HCT116 (cell line): ENCODE measurements at regions not wholly inside any gene's neighbourhood (a gene's known extent, or its start where the extent isn't known, plus 50 kb on each side); places are given as distances from the start of the nearest gene placed in this dataset.

Experiments used
- ATAC-seq: fragments of 200-7000 bp; cut with Tn5 transposase; 2 replicates; pipeline ENCODE4 v1.9.1; 2020; ENCODE audit warnings: mild to moderate bottlenecking, moderate library complexity
- BruUV-seq: library from RNA; stranded (reverse); fragments of 400-500 nt; replicated peaks from 2 replicates; lab custom pipeline; 2021; lab: Mats Ljungman, UMichigan
- CTCF ChIA-PET: fragments of 300-600 bp; sonication (Branson Sonifier 250); formaldehyde crosslinking; loops from one replicate; lab custom pipeline; 2021; ENCODE audit warnings: antibody characterized with exemption; lab: Charles Lee
- POLR2A ChIA-PET: fragments of 300-600, 350-600 bp; sonication (Branson Sonifier 250); formaldehyde crosslinking; loops from one replicate; lab custom pipeline; 2021; ENCODE audit warnings: antibody characterized with exemption; lab: Charles Lee
- RAD21 ChIA-PET, 2 experiments: fragments of 300-600 bp; sonication (Branson Sonifier 250); formaldehyde crosslinking; loops; one replicate each; lab custom pipeline; 2023; ENCODE audit warnings: low total read pairs in 2 of 2; ENCODE audit not compliant: uncharacterized antibody in 2 of 2, unreplicated experiment in 2 of 2, low non-redundant PET in 1 of 2; lab: Charles Lee
- DNase-seq: peaks from one replicate; pipeline ENCODE4 v3.0.0-alpha.2; 2010; ENCODE audit warnings: low read depth, low spot score
- H2AFZ ChIP-seq: fragments of 200-600 bp; shearing (Covaris generic), sonication (generic); 2 replicates; pipeline ENCODE4 v1.6.1; 2017; ENCODE audit warnings: low read depth, mixed run types, mixed read lengths, antibody characterized with exemption, low read length; ENCODE audit not compliant: poor library complexity, severe bottlenecking
- H3K27ac ChIP-seq: 2 replicates; pipeline ENCODE4 v1.5.1; 2012; ENCODE audit warnings: low read depth, low read length
- H3K27me3 ChIP-seq: fragments of 200-600 bp; sonication (generic); 2 replicates; pipeline ENCODE4 v1.6.1; 2016; ENCODE audit warnings: mixed run types, low read length, mixed read lengths; ENCODE audit not compliant: insufficient read depth
- H3K36me3 ChIP-seq, 2 experiments: fragments of 200-500 bp in 1 of 2; fragments of 200-600 bp in 1 of 2; sonication (Bioruptor generic) in 1 of 2; sonication (generic) in 1 of 2; 2 replicates each; pipeline versions ENCODE4 v1.5.1 to v1.6.1; 2014 to 2016; ENCODE audit warnings: low read length in 2 of 2, inconsistent platforms in 1 of 2, mixed read lengths in 1 of 2, mixed run types in 1 of 2; ENCODE audit not compliant: insufficient read depth in 2 of 2, control insufficient read depth in 1 of 2
- H3K4me1 ChIP-seq, 2 experiments: fragments of 200-600 bp in 1 of 2; sonication (generic) in 1 of 2; 2 replicates each; pipeline versions ENCODE4 v1.5.1 to v1.6.1; 2012 to 2017; ENCODE audit warnings: low read length in 2 of 2, inconsistent platforms in 1 of 2, mild to moderate bottlenecking in 1 of 2, mixed read lengths in 1 of 2, mixed run types in 1 of 2, moderate library complexity in 1 of 2; ENCODE audit not compliant: insufficient read depth in 2 of 2, control insufficient read depth in 1 of 2
- H3K4me2 ChIP-seq: fragments of 200-600 bp; sonication (generic); 2 replicates; pipeline ENCODE4 v1.6.1; 2017; ENCODE audit warnings: mixed run types, low read length, mixed read lengths
- H3K4me3 ChIP-seq, 2 experiments: fragments of 200-600 bp in 1 of 2; sonication (generic) in 1 of 2; replicated peaks in 1 of 2; 2 replicates each; pipeline ENCODE4 v1.5.1; 2011 to 2016; ENCODE audit warnings: low read length in 2 of 2, control low read depth in 1 of 2, low read depth in 1 of 2, mild to moderate bottlenecking in 1 of 2, mixed read lengths in 1 of 2, mixed run types in 1 of 2
- H3K79me2 ChIP-seq: fragments of 200-600 bp; sonication (generic); 2 replicates; pipeline ENCODE4 v1.6.1; 2017; ENCODE audit warnings: mild to moderate bottlenecking, mixed run types, low read length, moderate library complexity, mixed read lengths; ENCODE audit not compliant: insufficient read depth
- H3K9ac ChIP-seq: fragments of 200-600 bp; sonication (generic); 2 replicates; pipeline ENCODE4 v1.6.1; 2016; ENCODE audit warnings: low read length, mixed read lengths
- H3K9me2 ChIP-seq: fragments of 200-600 bp; sonication (generic), shearing (Covaris generic); 2 replicates; pipeline ENCODE4 v1.6.1; 2017; ENCODE audit warnings: mixed run types, mild to moderate bottlenecking, moderate library complexity; ENCODE audit not compliant: insufficient read depth
- H3K9me3 ChIP-seq, 2 experiments: fragments of 200-500 bp in 1 of 2; fragments of 200-600 bp in 1 of 2; sonication (Bioruptor generic) in 1 of 2; sonication (generic) in 1 of 2; 2 replicates each; pipeline ENCODE4 v1.6.1; 2014 to 2017; ENCODE audit warnings: low read length in 2 of 2, mixed read lengths in 2 of 2, inconsistent platforms in 1 of 2, low read depth in 1 of 2, mild to moderate bottlenecking in 1 of 2, mixed run types in 1 of 2, moderate library complexity in 1 of 2; ENCODE audit not compliant: control insufficient read depth in 1 of 2, insufficient read depth in 1 of 2
- H4K20me1 ChIP-seq: fragments of 200-600 bp; sonication (generic), shearing (Covaris generic); 2 replicates; pipeline ENCODE4 v1.6.1; 2017; ENCODE audit warnings: mixed run types, mild to moderate bottlenecking, moderate library complexity; ENCODE audit not compliant: insufficient read depth
- ATF3 ChIP-seq: IDR thresholded peaks from 2 replicates; pipeline ENCODE4 v1.6.1; 2012
- CEBPB ChIP-seq: IDR thresholded peaks from 2 replicates; pipeline ENCODE4 v1.6.1; 2012; ENCODE audit warnings: low read depth
- EZH2 ChIP-seq: fragments of 200-600 bp; sonication (generic); IDR thresholded peaks from 2 replicates; pipeline ENCODE4 v1.6.1; 2017; ENCODE audit warnings: antibody characterized with exemption, mixed run types
- EZH2phosphoT487 ChIP-seq: fragments of 200-600 bp; IDR thresholded peaks from 2 replicates; pipeline ENCODE4 v1.6.1; 2018; ENCODE audit warnings: antibody characterized with exemption, borderline replicate concordance
- JUND ChIP-seq: IDR thresholded peaks from 2 replicates; pipeline ENCODE4 v1.6.1; 2012
- POLR2A ChIP-seq: IDR thresholded peaks from 2 replicates; pipeline ENCODE4 v1.7.0; 2011; ENCODE audit warnings: borderline replicate concordance; ENCODE audit not compliant: insufficient read depth, insufficient read length; ENCODE audit errors: extremely low read depth
- REST ChIP-seq: IDR thresholded peaks from 2 replicates; pipeline ENCODE4 v1.6.1; 2012; ENCODE audit warnings: low read depth
- SIN3A ChIP-seq: IDR thresholded peaks from 2 replicates; pipeline ENCODE4 v1.6.1; 2012; ENCODE audit warnings: low read depth
- SRF ChIP-seq: IDR thresholded peaks from 2 replicates; pipeline ENCODE4 v1.6.1; 2012; ENCODE audit warnings: low read depth
- ZBTB33 ChIP-seq: IDR thresholded peaks from 2 replicates; pipeline ENCODE4 v1.6.1; 2011; ENCODE audit warnings: mild to moderate bottlenecking, low read length, moderate library complexity; ENCODE audit not compliant: insufficient replicate concordance; ENCODE audit errors: extremely low read depth
- ZNF274 ChIP-seq: fragments of 200-500 bp; sonication (Bioruptor generic); IDR thresholded peaks from 2 replicates; pipeline ENCODE4 v1.6.1; 2014; ENCODE audit warnings: mild to moderate bottlenecking, low read depth, low read length, inconsistent platforms
- intact Hi-C: fragments of 100-400 bp; cut with micrococcal nuclease; formaldehyde crosslinking; loops from 2 replicates; pipeline ENCODE4 v1.10.0; 2022
- TF ChIP-seq, protein P1 (sequence below), 3 experiments: fragments of 200-600 bp in 1 of 3; sonication (generic) in 1 of 3; IDR thresholded peaks in 2 of 3; conservative IDR thresholded peaks in 1 of 3; 2 replicates each; pipeline ENCODE4 v1.5.1; 2012 to 2017; ENCODE audit warnings: low read depth in 2 of 3, low read length in 2 of 3, antibody characterized with exemption in 1 of 3, borderline replicate concordance in 1 of 3, control low read depth in 1 of 3, mild to moderate bottlenecking in 1 of 3, mixed read lengths in 1 of 3, mixed run types in 1 of 3, moderate library complexity in 1 of 3; ENCODE audit not compliant: insufficient read depth in 1 of 3

DNA sequence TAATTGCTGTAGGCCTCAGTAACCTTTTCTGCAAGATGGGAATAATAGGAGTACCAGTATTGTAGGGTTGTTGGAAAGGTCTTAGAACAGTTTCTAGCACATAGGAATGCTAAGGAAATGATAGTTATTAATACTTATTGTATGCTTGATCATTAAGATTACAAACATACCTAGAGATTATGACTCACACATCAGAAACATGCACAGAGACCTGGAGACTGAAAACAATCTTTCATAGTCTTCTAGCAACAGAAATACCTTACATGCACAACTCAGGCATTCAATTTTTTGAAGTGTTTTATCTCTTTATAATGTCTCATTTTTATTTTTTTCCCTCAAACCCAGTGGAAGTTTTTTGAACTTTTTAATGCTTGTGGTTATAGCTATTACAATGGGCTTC is 104.4 kb upstream of the ZBTB20 start:
- H3K9ac ChIP-seq, result no peak overlapping the region
- H3K9me3 ChIP-seq, result no peaks in the 10 kb centered on the region
- no peaks in the 10 kb centered on the region for H4K20me1 ChIP-seq
- BruUV-seq, result no TSS peak
- RAD21 ChIA-PET, result no interaction called here
- DNase-seq, result no peak
- intact Hi-C loops, result no loop called here
- H3K4me2 ChIP-seq, result no peak overlapping the region
- TF ChIP-seq, protein P1, sequence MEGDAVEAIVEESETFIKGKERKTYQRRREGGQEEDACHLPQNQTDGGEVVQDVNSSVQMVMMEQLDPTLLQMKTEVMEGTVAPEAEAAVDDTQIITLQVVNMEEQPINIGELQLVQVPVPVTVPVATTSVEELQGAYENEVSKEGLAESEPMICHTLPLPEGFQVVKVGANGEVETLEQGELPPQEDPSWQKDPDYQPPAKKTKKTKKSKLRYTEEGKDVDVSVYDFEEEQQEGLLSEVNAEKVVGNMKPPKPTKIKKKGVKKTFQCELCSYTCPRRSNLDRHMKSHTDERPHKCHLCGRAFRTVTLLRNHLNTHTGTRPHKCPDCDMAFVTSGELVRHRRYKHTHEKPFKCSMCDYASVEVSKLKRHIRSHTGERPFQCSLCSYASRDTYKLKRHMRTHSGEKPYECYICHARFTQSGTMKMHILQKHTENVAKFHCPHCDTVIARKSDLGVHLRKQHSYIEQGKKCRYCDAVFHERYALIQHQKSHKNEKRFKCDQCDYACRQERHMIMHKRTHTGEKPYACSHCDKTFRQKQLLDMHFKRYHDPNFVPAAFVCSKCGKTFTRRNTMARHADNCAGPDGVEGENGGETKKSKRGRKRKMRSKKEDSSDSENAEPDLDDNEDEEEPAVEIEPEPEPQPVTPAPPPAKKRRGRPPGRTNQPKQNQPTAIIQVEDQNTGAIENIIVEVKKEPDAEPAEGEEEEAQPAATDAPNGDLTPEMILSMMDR (IDR thresholded peaks at IDR 0.05 in 2 of 3, conservative IDR thresholded peaks at IDR 0.05 in 1 of 3; ENCODE audit: borderline replicate concordance in 1 of 3, insufficient read depth in 1 of 3, low read depth in 2 of 3, low read length in 2 of 3), result no peak
- TF ChIP-seq ATF3 (no peak), SIN3A (no peak), ZBTB33 (no peak), POLR2A (no peak), JUND (no peak), REST (no peak), SRF (no peak), CEBPB (no peak), ZNF274 (no peak), EZH2 (no peak), EZH2phosphoT487 (no peak)
- TF ChIP-seq, all 23 proteins: peak for 0
- Histone ChIP-seq H3K4me1 (peaks cover 0 to 5% of the 10 kb centered on the region in 2 experiments; a peak in 1 of 4 replicates), H3K27ac (no peak overlapping the region), H3K36me3 (no peaks in the 10 kb centered on the region), H3K4me3 (no peak overlapping the region), H3K27me3 (no peaks in the 10 kb centered on the region), H3K9me2 (peaks cover 6% of the 10 kb centered on the region; the same call in 1 of the 2 replicates), H3K79me2 (no peaks in the 10 kb centered on the region), H2AFZ (no peak overlapping the region)
- ChIA-PET POLR2A (no interaction called here), CTCF (no interaction called here)
- ATAC-seq, result peak; percentile 34; the same call in 1 of the 2 replicates
